Activated naive CD4-positive, alpha-beta T cell treated with anti-CD3 and anti-CD28 coated beads, Interleukin-2, amount 10 ng/mL, durations not matched to agents 7 days and 5 days (primary cell): ENCODE measurements at regions not wholly inside any gene's neighbourhood (a gene's known extent, or its start where the extent isn't known, plus 50 kb on each side); places are given as distances from the start of the nearest gene placed in this dataset.
"Not testable (repeated sequence)": the region's sequence is repeated elsewhere in the genome, so short reads cannot be mapped to it uniquely, and the experiment has no call there.

Experiments
- CTCF ChIA-PET: fragments of 350-600 bp; sonication (Branson Sonifier 250); formaldehyde crosslinking; loops from one replicate; lab custom pipeline; 2021; ENCODE audit warnings: antibody characterized with exemption; lab: Charles Lee
- DNase-seq: peaks from one replicate; pipeline ENCODE4 v3.0.0-alpha.2; 2020
- H3K27ac Mint-ChIP-seq: one replicate; pipeline ENCODE4 v1.8.0; 2021; ENCODE audit warnings: mild to moderate bottlenecking, moderate library complexity, mixed read lengths
- H3K27me3 Mint-ChIP-seq: one replicate; pipeline ENCODE4 v1.8.0; 2021; ENCODE audit warnings: mild to moderate bottlenecking, mixed read lengths
- H3K36me3 Mint-ChIP-seq: one replicate; pipeline ENCODE4 v1.8.0; 2021; ENCODE audit warnings: mixed read lengths
- H3K4me1 Mint-ChIP-seq: one replicate; pipeline ENCODE4 v1.8.0; 2021; ENCODE audit warnings: mixed read lengths
- H3K4me3 Mint-ChIP-seq: one replicate; pipeline ENCODE4 v1.8.0; 2021; ENCODE audit warnings: mild to moderate bottlenecking, moderate library complexity, mixed read lengths
- H3K9me3 Mint-ChIP-seq: one replicate; pipeline ENCODE4 v1.8.0; 2021; ENCODE audit warnings: mixed read lengths

DNA sequence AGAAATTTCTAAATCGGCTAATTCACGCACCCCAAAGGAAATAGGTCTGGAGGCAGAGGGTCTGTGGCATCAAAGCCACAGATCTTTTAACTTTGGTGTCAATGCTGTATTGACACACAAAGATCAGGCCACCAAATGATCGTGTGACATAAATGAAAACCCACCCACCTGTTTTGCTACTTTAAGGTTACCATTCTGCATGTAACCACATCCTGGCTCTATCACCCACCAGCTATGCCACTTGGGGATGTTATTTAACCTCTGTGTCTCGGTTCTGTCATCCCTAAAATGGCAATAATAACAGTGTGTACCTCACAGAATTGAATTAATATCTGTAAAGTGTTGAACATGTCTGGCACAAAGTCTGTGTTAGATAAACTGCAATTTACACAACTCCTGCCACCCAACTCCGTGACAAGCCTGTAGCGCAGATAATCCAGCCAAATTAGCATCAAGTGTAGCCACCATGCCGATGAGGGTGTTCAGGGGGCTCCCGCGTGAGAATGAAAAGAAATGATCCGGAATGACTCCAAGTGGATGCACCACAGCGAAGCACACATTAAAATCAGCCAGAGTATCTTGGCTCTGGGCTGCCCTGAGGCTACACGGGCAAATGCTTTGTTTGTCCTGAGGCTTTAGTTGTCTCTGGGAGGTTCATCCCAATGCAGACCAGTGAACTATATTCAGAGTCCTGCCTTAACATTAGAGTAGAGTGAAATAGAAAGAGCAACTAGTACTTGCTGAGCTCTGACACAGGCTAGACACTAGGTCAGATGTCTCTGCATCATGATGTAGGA, 158.4 kb upstream of the NEBL start:
- peaks cover 5% of the 10 kb centered on the region for H3K4me1 Mint-ChIP-seq
- CTCF ChIA-PET: no interaction called here
- DNase-seq: no peak
- H3K27ac Mint-ChIP-seq: no peak overlapping the region
- no peaks in the 10 kb centered on the region for H3K36me3 Mint-ChIP-seq
- no peak overlapping the region for H3K4me3 Mint-ChIP-seq
- H3K27me3 Mint-ChIP-seq: no peaks in the 10 kb centered on the region
- peaks cover 10% of the 10 kb centered on the region for H3K9me3 Mint-ChIP-seq

DNA sequence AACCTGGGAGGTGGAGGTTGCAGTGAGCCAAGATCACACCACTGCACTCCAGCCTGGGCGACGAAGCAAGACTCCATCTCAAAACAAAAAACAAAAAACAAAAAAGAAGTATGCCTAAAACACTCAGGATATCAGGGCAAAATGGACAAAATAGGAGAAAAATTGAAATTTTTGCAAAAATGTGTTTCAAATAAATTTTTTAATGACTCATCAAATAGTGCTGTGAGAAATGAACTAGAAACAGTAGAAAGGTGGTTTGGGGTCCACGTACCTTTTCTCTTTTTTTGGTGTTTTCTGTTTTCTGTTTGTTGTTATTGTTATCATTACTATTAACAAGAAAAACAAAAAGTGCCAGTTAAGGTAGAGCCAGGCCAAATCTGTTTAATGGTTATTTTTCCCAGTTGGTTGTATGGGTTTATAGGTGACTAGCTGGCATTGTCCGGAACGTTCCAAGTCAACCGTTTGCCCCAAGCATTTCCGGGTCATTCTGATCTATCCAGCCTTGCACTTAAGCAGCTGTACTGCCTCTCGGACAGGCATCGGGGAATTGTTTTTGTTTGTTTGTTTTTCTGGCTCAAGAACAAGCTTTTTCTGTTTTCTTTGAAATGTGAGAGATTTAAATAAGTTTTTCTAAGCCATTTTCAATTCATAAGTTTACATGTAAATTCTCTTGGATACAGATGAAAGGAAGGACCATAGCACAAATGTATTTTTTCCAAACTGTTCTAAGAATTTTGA, 157.0 kb upstream of the NEBL start:
- Mint-ChIP-seq H3K27ac (no peak overlapping the region), H3K9me3 (peaks cover 10% of the 10 kb centered on the region), H3K27me3 (no peaks in the 10 kb centered on the region), H3K4me3 (no peak overlapping the region), H3K4me1 (peaks cover 5% of the 10 kb centered on the region), H3K36me3 (no peaks in the 10 kb centered on the region)
- CTCF ChIA-PET: no interaction called here
- no peak for DNase-seq

DNA sequence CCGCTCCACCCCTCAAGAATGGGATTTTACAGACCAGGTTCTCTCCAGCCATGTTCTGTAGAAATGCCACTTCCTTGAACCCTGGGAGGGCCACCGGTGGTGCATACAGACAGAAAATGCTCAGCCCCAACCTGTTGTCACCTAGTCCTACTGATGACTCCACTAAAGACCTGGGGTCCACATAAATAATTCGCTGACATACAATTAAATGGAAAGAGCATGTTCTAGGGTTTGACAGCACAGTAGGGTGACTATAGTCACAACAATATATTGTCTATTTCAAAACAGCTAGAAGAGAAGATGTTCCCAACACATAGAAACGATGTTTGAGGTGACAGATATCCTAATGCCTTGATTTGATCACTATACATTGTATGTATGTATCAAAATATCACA, 155.6 kb upstream of the NEBL start:
- CTCF ChIA-PET: no interaction called here
- Mint-ChIP-seq H3K27me3 (no peaks in the 10 kb centered on the region), H3K4me1 (peaks cover 5% of the 10 kb centered on the region)

DNA sequence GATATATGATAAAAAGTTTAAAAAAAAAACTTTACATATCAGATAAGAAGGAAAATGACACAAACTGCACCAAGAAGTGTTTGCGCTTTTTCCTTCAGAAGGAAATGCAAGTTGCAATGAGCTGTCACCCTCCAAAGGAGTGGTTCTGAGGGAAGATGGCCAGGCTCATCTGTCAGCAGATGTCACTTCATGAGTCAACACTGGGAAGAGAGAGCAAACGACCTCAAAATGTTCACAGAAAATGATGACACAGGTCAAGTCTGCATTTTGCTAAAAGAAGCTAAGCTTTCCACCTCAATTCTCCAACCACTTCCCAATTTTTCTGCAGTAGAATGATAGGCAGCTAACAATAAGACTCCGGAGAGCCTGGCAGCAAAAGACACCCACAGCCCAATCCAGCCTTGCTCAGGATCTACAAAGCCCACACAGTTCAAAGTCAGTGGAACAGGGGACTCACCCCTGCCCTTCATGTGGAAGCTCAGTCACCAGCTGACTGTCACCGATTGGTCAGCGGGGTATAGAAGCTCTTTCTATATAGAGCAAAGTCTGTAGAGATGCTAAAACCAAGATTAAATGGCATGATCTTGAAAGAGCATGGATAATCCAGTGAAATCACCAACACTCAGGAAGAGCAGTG, 155.1 kb upstream of the NEBL start:
- DNase-seq: no peak
- CTCF ChIA-PET: no interaction called here
- H3K36me3 Mint-ChIP-seq: no peaks in the 10 kb centered on the region
- H3K4me1 Mint-ChIP-seq: peaks cover 5% of the 10 kb centered on the region
- no peak overlapping the region for H3K4me3 Mint-ChIP-seq
- peaks cover 7% of the 10 kb centered on the region for H3K9me3 Mint-ChIP-seq
- H3K27me3 Mint-ChIP-seq: no peaks in the 10 kb centered on the region
- H3K27ac Mint-ChIP-seq: no peak overlapping the region

More for the DNA sequence above, 155.6 kb upstream of the NEBL start:
- no peak for DNase-seq
- Mint-ChIP-seq H3K9me3 (peaks cover 8% of the 10 kb centered on the region), H3K27ac (no peak overlapping the region), H3K36me3 (no peaks in the 10 kb centered on the region), H3K4me3 (no peak overlapping the region)

DNA sequence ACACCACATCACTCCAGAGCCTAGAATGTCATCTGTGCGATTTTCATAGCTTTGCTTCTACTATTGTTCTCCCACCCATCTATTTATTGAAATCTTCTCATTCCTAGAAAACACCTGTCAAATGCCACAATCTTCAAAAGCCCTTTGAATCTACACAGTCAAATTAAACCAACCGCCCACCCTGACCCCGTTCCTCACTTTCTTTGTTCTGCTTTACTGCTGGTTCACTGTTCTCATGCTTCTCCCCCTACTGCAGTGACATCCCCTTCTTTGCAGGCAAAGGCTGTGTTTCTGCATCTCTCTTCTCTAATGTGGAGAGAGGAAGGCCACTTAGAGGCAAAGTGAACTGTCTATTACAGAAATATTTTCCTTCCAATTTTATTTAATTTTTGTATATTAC, 152.4 kb upstream of the NEBL start:
- CTCF ChIA-PET: no interaction called here
- DNase-seq: no peak
- Mint-ChIP-seq H3K4me3 (no peak overlapping the region), H3K27ac (no peak overlapping the region), H3K27me3 (no peaks in the 10 kb centered on the region), H3K9me3 (peaks cover 4% of the 10 kb centered on the region), H3K36me3 (no peaks in the 10 kb centered on the region), H3K4me1 (no peaks in the 10 kb centered on the region)

DNA sequence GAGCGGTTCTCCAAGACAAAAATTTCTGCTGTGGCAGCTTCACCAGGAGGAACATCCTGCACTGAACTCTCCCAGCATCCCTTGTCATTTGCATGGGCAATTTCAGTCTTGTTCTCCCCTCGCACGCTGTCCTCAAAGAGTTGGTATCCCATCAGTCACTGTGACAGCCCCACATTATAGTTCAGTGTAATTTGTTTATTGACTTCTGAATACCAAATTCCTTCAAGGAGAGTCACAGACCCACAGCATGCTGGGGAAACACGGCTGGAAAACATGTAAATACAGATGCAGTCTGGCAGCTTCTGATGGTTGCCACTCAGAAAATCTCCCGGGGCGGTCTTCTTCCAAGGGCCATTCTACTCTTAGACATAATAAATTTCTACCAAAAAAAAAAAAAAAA, 151.0 kb upstream of the NEBL start:
- Mint-ChIP-seq H3K4me1 (no peaks in the 10 kb centered on the region), H3K27me3 (no peaks in the 10 kb centered on the region), H3K36me3 (no peaks in the 10 kb centered on the region), H3K27ac (no peak overlapping the region), H3K4me3 (no peak overlapping the region), H3K9me3 (peaks cover 4% of the 10 kb centered on the region)
- CTCF ChIA-PET: no interaction called here
- no peak for DNase-seq

DNA sequence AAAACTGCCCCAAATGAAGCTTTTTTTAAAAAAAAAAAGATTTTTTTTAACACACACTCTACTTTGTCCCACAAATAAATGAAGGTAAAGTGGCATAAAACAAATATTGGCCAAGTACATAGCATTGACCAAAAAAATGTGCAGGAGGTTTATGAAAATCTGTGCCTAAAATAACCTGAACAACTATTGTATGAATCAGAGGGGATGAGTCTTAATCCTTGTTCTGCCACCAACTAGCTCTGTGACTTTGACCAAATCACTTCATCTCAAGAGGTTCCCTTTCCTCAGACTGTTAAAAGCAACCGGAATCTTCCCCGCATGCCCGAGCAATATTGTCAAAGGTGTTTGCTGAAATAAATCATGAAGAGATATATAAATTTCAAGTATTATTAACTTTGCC, 150.4 kb upstream of the NEBL start:
- Mint-ChIP-seq H3K4me1 (no peaks in the 10 kb centered on the region), H3K36me3 (no peaks in the 10 kb centered on the region), H3K27me3 (no peaks in the 10 kb centered on the region), H3K4me3 (no peak overlapping the region), H3K9me3 (peaks cover 4% of the 10 kb centered on the region), H3K27ac (no peak overlapping the region)
- CTCF ChIA-PET: no interaction called here
- no peak for DNase-seq

DNA sequence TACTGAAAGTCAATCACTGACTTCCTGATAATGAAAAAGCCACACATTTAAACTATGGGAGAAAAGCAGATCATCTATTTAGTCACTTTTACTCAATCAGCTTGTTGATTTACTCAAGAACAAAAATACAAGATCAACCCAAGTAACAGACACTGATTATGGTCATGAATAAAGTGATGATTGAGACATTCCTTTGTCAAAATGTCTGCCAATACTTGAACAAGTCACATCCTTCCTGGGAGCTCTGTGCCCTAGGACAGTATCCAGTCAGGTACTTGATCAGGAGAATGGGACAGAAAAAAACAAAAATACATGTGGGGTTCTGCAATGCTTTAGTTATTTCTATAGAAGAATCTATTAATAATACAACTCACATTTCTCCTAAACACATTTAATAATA, 150.0 kb upstream of the NEBL start:
- CTCF ChIA-PET: no interaction called here

DNA sequence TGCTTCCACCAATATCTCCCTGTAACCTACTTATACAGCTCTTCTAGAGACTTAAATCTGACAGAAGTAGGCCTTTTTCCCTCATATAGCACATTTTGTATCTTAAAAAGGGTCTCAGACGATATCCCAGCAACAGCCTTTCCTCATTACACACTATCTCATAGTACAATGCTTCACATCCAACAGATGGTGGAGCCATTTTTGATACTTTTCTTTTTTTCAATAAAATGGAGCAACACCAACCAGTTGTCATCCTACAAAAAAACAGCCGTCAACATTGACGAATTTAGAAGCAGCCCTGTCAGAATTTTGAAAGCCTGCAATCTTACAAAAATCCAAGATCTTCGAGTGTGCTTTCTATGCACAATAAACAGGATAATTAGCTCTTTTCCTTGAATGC, 145.9 kb upstream of the NEBL start:
- Mint-ChIP-seq H3K9me3 (peaks cover 6% of the 10 kb centered on the region), H3K36me3 (no peaks in the 10 kb centered on the region), H3K27me3 (no peaks in the 10 kb centered on the region), H3K27ac (no peak overlapping the region), H3K4me1 (no peaks in the 10 kb centered on the region), H3K4me3 (no peak overlapping the region)
- CTCF ChIA-PET: no interaction called here
- DNase-seq: no peak

More for the DNA sequence above, 150.0 kb upstream of the NEBL start:
- Mint-ChIP-seq H3K4me3 (no peak overlapping the region), H3K27me3 (no peaks in the 10 kb centered on the region), H3K27ac (no peak overlapping the region), H3K4me1 (no peaks in the 10 kb centered on the region), H3K9me3 (peaks cover 4% of the 10 kb centered on the region), H3K36me3 (no peaks in the 10 kb centered on the region)
- no peak for DNase-seq

DNA sequence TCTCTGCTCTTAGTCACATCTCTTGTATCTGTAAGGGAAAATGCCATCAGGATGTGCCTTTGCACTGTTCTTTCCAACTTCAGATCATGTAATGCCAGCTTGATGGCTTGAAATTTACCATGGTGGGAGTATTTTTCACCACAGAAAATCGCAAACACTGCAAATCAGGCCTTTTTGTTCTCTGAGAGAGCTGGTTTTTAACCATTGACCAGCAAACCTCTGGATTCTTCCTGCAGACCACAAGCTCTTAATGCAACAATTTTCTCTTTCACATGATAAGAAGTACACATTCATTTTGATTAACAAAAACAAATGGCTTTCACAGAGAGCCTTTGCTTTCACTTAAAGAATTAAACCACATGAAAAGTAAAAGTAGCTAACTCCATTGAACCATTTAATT, 145.4 kb upstream of the NEBL start:
- no peaks in the 10 kb centered on the region for H3K4me1 Mint-ChIP-seq
- peaks cover 6% of the 10 kb centered on the region for H3K9me3 Mint-ChIP-seq
- CTCF ChIA-PET: no interaction called here
- H3K4me3 Mint-ChIP-seq: no peak overlapping the region
- H3K27ac Mint-ChIP-seq: no peak overlapping the region
- no peaks in the 10 kb centered on the region for H3K27me3 Mint-ChIP-seq
- DNase-seq: no peak
- no peaks in the 10 kb centered on the region for H3K36me3 Mint-ChIP-seq

DNA sequence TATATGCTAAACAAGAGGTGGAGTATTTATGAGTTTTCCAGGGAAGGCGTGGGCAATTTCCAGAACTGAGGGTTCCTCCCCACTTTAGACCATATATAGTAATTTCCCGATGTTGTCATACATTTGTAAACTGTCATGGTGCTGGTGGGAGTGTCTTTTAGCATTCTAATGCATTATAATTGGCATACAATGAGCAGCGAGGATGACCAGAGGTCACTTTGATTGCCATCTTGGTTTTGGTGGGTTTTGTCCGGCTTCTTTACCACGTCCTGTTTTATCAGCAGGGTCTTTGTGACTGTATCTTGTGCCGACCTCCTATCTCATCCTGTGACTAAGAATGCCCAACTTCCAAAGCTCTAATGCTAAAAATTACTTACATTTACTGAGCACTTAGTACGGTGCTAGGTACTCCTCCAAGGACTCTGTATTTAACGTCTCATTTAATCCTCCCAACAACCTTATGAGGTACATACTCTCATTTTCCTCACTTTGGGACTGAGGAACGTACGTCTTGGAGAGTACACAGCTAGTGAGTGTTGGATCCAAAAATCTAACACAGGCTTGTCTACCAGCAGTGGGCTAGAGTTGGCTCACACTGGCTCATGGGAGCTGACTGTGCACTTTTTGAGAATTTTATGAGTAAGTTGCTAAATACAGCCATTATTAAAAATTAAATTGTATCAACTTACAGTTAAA, 144.8 kb upstream of the NEBL start:
- Mint-ChIP-seq H3K27me3 (no peaks in the 10 kb centered on the region), H3K4me1 (no peaks in the 10 kb centered on the region), H3K36me3 (no peaks in the 10 kb centered on the region), H3K9me3 (peaks cover 6% of the 10 kb centered on the region), H3K4me3 (no peak overlapping the region), H3K27ac (no peak overlapping the region)
- no peak for DNase-seq
- CTCF ChIA-PET: no interaction called here

DNA sequence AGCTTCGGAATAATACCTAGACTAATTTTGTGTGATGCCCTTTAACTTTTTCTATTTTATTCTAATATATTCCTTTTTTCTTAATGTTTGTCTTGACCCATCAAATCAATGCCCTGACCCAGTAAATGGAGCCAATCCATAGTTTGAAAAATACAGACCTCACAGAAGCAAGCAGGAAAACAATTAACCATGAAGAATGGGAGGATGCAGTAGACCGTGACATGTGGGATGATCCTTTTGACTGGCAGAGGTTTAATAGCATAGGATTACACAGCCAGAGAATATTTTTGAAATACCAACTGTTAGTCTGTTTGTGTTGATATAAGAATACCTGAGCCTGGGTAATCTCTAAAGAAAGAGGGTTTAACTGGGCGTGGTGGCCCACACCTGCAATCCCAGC, 142.6 kb upstream of the NEBL start:
- Mint-ChIP-seq H3K27ac (no peak overlapping the region), H3K36me3 (no peaks in the 10 kb centered on the region), H3K9me3 (peaks cover 5% of the 10 kb centered on the region), H3K27me3 (no peaks in the 10 kb centered on the region), H3K4me3 (no peak overlapping the region), H3K4me1 (no peaks in the 10 kb centered on the region)
- DNase-seq: no peak
- CTCF ChIA-PET: no interaction called here

DNA sequence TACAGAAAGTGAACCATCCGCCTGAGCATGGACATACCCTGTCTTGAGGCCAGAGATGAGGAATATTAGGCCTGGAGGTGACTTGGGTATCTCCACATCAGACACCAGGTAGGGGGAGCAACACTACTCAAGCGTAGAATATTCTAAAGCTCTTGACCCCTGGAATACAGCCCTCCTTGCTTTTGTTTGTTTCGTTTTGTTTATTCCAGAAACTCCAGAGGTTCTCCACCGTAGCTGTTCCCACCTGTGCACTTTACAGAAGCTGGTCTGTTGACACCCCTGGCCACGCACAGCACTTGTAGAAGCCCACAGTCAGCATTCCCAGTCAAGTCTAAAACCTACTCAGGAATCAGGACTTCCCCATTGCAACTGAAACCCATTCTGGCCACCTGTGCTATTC, 139.6 kb upstream of the NEBL start:
- CTCF ChIA-PET: no interaction called here
- Mint-ChIP-seq H3K36me3 (no peaks in the 10 kb centered on the region), H3K27ac (no peak overlapping the region), H3K9me3 (peaks cover 5% of the 10 kb centered on the region), H3K4me1 (no peaks in the 10 kb centered on the region), H3K4me3 (no peak overlapping the region), H3K27me3 (no peaks in the 10 kb centered on the region)
- DNase-seq: no peak

DNA sequence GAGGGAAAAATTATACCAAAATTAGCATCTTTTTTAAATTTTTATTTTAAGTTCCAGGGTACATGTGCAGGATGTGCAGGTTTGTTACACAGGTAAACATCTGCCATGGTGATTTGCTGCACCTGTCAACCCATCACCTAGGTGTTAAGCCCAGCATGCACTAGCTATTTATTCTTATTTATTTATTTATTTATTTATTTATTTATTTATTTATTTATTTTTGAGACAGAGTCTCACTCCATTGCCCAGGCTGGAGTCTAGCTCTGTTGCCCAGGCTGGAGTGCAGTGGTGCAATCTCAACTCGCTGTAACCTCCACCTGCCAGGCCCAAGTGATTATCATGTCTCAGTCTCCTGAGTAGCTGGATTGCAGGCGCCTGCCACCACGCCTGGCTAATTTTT, 137.7 kb upstream of the NEBL start:
- CTCF ChIA-PET, H3K4me1 Mint-ChIP-seq, H3K27ac Mint-ChIP-seq, DNase-seq, H3K4me3 Mint-ChIP-seq, H3K9me3 Mint-ChIP-seq, H3K36me3 Mint-ChIP-seq, H3K27me3 Mint-ChIP-seq: not testable (repeated sequence)
